GM21367 (cell line): ENCODE measurements at regions not wholly inside any gene's neighbourhood (a gene's known extent, or its start where the extent isn't known, plus 50 kb on each side); places are given as distances from the start of the nearest gene placed in this dataset.

Experiments
- ATAC-seq: cut with Tn5 transposase; IDR thresholded peaks from one replicate; pipeline ENCODE4 v1.9.1; 2021; ENCODE audit not compliant: unreplicated experiment

- ATAC-seq = no peak
These were observed 386.6 kb downstream of the YTHDC2 start for GRCh38 chr5:113900141-113900540.

- no peak for ATAC-seq
These were observed 387.3 kb downstream of the YTHDC2 start for GRCh38 chr5:113900816-113901215.

- ATAC-seq = no peak
These were observed 388.2 kb downstream of the YTHDC2 start for GRCh38 chr5:113901718-113902117.

GRCh38 chr5:113902917-113903660 lies 389.6 kb downstream of the YTHDC2 start:
- ATAC-seq = no peak

- ATAC-seq = no peak
These were observed 396.3 kb downstream of the YTHDC2 start for GRCh38 chr5:113909782-113910181.

- ATAC-seq = no peak
These were observed 404.5 kb downstream of the YTHDC2 start for GRCh38 chr5:113917997-113918396.

GRCh38 chr5:113922343-113922742 lies 408.8 kb downstream of the YTHDC2 start:
- ATAC-seq = no peak

GRCh38 chr5:113935453-113935852 lies 422.0 kb downstream of the YTHDC2 start:
- no peak for ATAC-seq

- ATAC-seq = no peak
These were observed 423.8 kb downstream of the YTHDC2 start for GRCh38 chr5:113937301-113937700.

- no peak for ATAC-seq
These were observed 421.9 kb upstream of the KCNN2 start for GRCh38 chr5:113939988-113940387.

- no peak for ATAC-seq
These were observed 411.7 kb upstream of the KCNN2 start for GRCh38 chr5:113950186-113950585.

- ATAC-seq = no peak
These were observed 396.6 kb upstream of the KCNN2 start for GRCh38 chr5:113965225-113965624.

GRCh38 chr5:113969901-113970300 lies 392.0 kb upstream of the KCNN2 start:
- no peak for ATAC-seq

GRCh38 chr5:113971454-113971853 lies 390.4 kb upstream of the KCNN2 start:
- ATAC-seq = no peak

GRCh38 chr5:113974976-113975375 lies 386.9 kb upstream of the KCNN2 start:
- ATAC-seq = no peak

- no peak for ATAC-seq
These were observed 376.9 kb upstream of the KCNN2 start for GRCh38 chr5:113984928-113985327.

- ATAC-seq = no peak
These were observed 376.4 kb upstream of the KCNN2 start for GRCh38 chr5:113985505-113985904.

- no peak for ATAC-seq
These were observed 372.5 kb upstream of the KCNN2 start for GRCh38 chr5:113989278-113989912.

GRCh38 chr5:113989913-113990305 lies 372.0 kb upstream of the KCNN2 start:
- ATAC-seq = no peak

- no peak for ATAC-seq
These were observed 360.8 kb upstream of the KCNN2 start for GRCh38 chr5:114001076-114001475.

GRCh38 chr5:114006582-114006981 lies 355.3 kb upstream of the KCNN2 start:
- ATAC-seq = no peak

- ATAC-seq = no peak
These were observed 354.2 kb upstream of the KCNN2 start for GRCh38 chr5:114007678-114008077.

GRCh38 chr5:114010362-114010761 lies 351.5 kb upstream of the KCNN2 start:
- no peak for ATAC-seq
